Upper lobe of left lung (tissue), 4 donors: ENCODE measurements at regions not wholly inside any gene's neighbourhood (a gene's known extent, or its start where the extent isn't known, plus 50 kb on each side); places are given as distances from the start of the nearest gene placed in this dataset.

Experiments used
- EP300 ChIP-seq, 4 donors: sonication (generic); formaldehyde crosslinking; IDR thresholded peaks; one replicate each; pipeline ENCODE4 v1.5.1; 2017; ENCODE audit warnings: antibody characterized with exemption in 4 of 4, control low read depth in 2 of 4
- TF ChIP-seq, protein P1 (sequence below), 6 experiments: fragments of 450-650 bp in 4 of 6; fragments of 200-600 bp in 2 of 6; sonication (generic) in 2 of 6; IDR thresholded peaks; one replicate each; pipeline ENCODE4 v1.5.1; 2016 to 2019; ENCODE audit warnings: antibody characterized with exemption in 6 of 6

DNA sequence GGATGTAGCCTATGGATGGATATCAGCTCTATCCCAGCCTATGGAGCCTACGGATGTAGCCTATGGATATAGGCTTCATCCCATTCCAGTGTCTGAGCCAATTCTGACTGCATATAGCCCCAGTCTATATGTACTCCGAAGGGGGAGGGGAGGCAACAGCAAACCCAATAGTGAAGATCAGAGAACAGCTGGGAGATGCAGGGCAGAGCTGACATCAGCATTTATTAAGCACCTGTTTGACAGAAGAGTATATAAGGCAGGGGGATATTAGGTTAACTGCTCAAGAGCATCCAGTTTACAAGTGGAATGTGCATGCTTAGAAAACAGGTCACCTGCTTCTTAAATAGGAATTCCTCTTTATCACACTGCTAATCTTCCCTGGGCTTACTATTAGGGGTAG lies 85.2 kb downstream of the TNFAIP3 start:
- TF ChIP-seq, protein P1, sequence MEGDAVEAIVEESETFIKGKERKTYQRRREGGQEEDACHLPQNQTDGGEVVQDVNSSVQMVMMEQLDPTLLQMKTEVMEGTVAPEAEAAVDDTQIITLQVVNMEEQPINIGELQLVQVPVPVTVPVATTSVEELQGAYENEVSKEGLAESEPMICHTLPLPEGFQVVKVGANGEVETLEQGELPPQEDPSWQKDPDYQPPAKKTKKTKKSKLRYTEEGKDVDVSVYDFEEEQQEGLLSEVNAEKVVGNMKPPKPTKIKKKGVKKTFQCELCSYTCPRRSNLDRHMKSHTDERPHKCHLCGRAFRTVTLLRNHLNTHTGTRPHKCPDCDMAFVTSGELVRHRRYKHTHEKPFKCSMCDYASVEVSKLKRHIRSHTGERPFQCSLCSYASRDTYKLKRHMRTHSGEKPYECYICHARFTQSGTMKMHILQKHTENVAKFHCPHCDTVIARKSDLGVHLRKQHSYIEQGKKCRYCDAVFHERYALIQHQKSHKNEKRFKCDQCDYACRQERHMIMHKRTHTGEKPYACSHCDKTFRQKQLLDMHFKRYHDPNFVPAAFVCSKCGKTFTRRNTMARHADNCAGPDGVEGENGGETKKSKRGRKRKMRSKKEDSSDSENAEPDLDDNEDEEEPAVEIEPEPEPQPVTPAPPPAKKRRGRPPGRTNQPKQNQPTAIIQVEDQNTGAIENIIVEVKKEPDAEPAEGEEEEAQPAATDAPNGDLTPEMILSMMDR (IDR thresholded peaks at IDR 0.05), result no peak
- no peak for TF ChIP-seq EP300 (IDR thresholded peaks at IDR 0.05)
